ENCODE measurements at regions not wholly inside any gene's neighbourhood (a gene's known extent, or its start where the extent isn't known, plus 50 kb on each side); places are given as distances from the start of the nearest gene placed in this dataset.

- DNase-seq (ENCODE audit: low spot score in 2 of 2) = no peak
- Histone ChIP-seq H3K4me1 (no peaks in the 10 kb centered on the region), H3K27me3 (no peaks in the 10 kb centered on the region), H3K4me3 (no peak overlapping the region), H3K27ac (no peak overlapping the region), H3K36me3 (no peaks in the 10 kb centered on the region), H3K9me3 (peaks cover 0 to 11% of the 10 kb centered on the region in 2 donors)
- intact Hi-C loops (cut with DNase I) = no loop called here
- no peak for TF ChIP-seq CTCF (IDR thresholded peaks at IDR 0.05)
Observed at GRCh38 chr6:147674099-147674498, 165.6 kb downstream of the SAMD5 start.

- Histone ChIP-seq H3K27ac (no peak overlapping the region), H3K36me3 (no peaks in the 10 kb centered on the region), H3K9me3 (peaks cover 0 to 8% of the 10 kb centered on the region in 2 donors), H3K4me1 (no peaks in the 10 kb centered on the region), H3K4me3 (no peak overlapping the region), H3K27me3 (no peaks in the 10 kb centered on the region)
- no peak for TF ChIP-seq CTCF (IDR thresholded peaks at IDR 0.05)
- no peak for DNase-seq (ENCODE audit: low spot score in 2 of 2)
- intact Hi-C loops (cut with DNase I) = no loop called here
Observed at GRCh38 chr6:147674794-147675193, 166.3 kb downstream of the SAMD5 start.

GRCh38 chr6:147675281-147675680, 166.8 kb downstream of the SAMD5 start:
- H3K9me3 ChIP-seq = peaks cover 0 to 3% of the 10 kb centered on the region in 2 donors
- no peaks in the 10 kb centered on the region for H3K27me3 ChIP-seq
- H3K4me3 ChIP-seq = no peak overlapping the region
- DNase-seq (ENCODE audit: low spot score in 2 of 2) = no peak
- no peaks in the 10 kb centered on the region for H3K4me1 ChIP-seq
- TF ChIP-seq CTCF (IDR thresholded peaks at IDR 0.05) = no peak
- no peak overlapping the region for H3K27ac ChIP-seq
- intact Hi-C loops (cut with DNase I) = no loop called here
- no peaks in the 10 kb centered on the region for H3K36me3 ChIP-seq

- Histone ChIP-seq H3K4me3 (no peak overlapping the region), H3K9me3 (no peaks in the 10 kb centered on the region), H3K4me1 (no peaks in the 10 kb centered on the region), H3K27me3 (no peaks in the 10 kb centered on the region), H3K27ac (no peak overlapping the region), H3K36me3 (no peaks in the 10 kb centered on the region)
- no peak for DNase-seq (ENCODE audit: low spot score in 2 of 2)
- no peak for TF ChIP-seq CTCF (IDR thresholded peaks at IDR 0.05)
- intact Hi-C loops (cut with DNase I) = no loop called here
Observed at GRCh38 chr6:147676495-147677199, 168.2 kb downstream of the SAMD5 start.

GRCh38 chr6:147677647-147678046, 169.2 kb downstream of the SAMD5 start:
- H3K27ac ChIP-seq = no peak overlapping the region
- H3K4me1 ChIP-seq = no peaks in the 10 kb centered on the region
- H3K36me3 ChIP-seq = no peaks in the 10 kb centered on the region
- DNase-seq (ENCODE audit: low spot score in 2 of 2) = no peak
- TF ChIP-seq CTCF (IDR thresholded peaks at IDR 0.05) = no peak
- no peaks in the 10 kb centered on the region for H3K27me3 ChIP-seq
- H3K4me3 ChIP-seq = no peak overlapping the region
- no peaks in the 10 kb centered on the region for H3K9me3 ChIP-seq
- intact Hi-C loops (cut with DNase I) = no loop called here

GRCh38 chr6:147678253-147678652, 169.8 kb downstream of the SAMD5 start:
- no peak for TF ChIP-seq CTCF (IDR thresholded peaks at IDR 0.05)
- Histone ChIP-seq H3K27ac (no peak overlapping the region), H3K4me1 (no peaks in the 10 kb centered on the region), H3K27me3 (no peaks in the 10 kb centered on the region), H3K4me3 (no peak overlapping the region), H3K36me3 (no peaks in the 10 kb centered on the region), H3K9me3 (no peaks in the 10 kb centered on the region)
- DNase-seq (ENCODE audit: low spot score in 2 of 2) = no peak
- intact Hi-C loops (cut with DNase I) = no loop called here

All from ascending aorta (tissue), 2 donors.